Thyroid gland (tissue), 4 donors: ENCODE measurements at regions not wholly inside any gene's neighbourhood (a gene's known extent, or its start where the extent isn't known, plus 50 kb on each side); places are given as distances from the start of the nearest gene placed in this dataset.

Source experiments
- POLR2A ChIP-seq, 2 donors: fragments of 450-650 bp; IDR thresholded peaks; one replicate each; pipeline ENCODE4 v1.6.1; 2017; ENCODE audit warnings: antibody characterized with exemption in 2 of 2, mild to moderate bottlenecking in 2 of 2, moderate library complexity in 1 of 2
- TF ChIP-seq, protein P1 (sequence below), 6 experiments: fragments of 200-600 bp in 3 of 6; fragments of 450-650 bp in 3 of 6; sonication (generic) in 3 of 6; IDR thresholded peaks; one replicate each; pipeline ENCODE4 v1.5.1; 2016 to 2019; ENCODE audit warnings: antibody characterized with exemption in 6 of 6, mild to moderate bottlenecking in 2 of 6, inconsistent platforms in 1 of 6, moderate library complexity in 1 of 6

DNA sequence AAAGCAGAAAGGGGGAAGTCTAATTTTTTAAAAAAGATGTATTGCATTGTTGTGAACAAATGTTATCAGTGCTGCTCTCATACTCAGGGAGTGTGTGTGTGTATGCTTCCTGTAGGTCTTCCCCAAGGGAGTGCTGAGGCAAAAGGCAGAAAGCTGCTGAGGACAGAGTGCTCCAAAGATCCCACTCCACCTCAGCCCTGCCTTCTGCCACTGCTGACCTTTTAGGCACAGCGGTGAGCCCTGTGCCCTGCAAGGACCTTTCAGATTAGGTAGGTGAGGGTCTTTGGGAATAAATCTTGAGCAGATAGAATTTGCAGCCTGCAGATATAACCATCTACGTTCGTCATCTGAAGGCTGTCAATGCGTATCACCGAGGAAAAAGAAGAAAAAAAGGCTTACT, 756.4 kb upstream of the MMS22L start:
- TF ChIP-seq, protein P1, sequence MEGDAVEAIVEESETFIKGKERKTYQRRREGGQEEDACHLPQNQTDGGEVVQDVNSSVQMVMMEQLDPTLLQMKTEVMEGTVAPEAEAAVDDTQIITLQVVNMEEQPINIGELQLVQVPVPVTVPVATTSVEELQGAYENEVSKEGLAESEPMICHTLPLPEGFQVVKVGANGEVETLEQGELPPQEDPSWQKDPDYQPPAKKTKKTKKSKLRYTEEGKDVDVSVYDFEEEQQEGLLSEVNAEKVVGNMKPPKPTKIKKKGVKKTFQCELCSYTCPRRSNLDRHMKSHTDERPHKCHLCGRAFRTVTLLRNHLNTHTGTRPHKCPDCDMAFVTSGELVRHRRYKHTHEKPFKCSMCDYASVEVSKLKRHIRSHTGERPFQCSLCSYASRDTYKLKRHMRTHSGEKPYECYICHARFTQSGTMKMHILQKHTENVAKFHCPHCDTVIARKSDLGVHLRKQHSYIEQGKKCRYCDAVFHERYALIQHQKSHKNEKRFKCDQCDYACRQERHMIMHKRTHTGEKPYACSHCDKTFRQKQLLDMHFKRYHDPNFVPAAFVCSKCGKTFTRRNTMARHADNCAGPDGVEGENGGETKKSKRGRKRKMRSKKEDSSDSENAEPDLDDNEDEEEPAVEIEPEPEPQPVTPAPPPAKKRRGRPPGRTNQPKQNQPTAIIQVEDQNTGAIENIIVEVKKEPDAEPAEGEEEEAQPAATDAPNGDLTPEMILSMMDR (IDR thresholded peaks at IDR 0.05): no peak
- no peak for TF ChIP-seq POLR2A (IDR thresholded peaks at IDR 0.05)
